ENCODE measurements at regions not wholly inside any gene's neighbourhood (a gene's known extent, or its start where the extent isn't known, plus 50 kb on each side); places are given as distances from the start of the nearest gene placed in this dataset.

DNA sequence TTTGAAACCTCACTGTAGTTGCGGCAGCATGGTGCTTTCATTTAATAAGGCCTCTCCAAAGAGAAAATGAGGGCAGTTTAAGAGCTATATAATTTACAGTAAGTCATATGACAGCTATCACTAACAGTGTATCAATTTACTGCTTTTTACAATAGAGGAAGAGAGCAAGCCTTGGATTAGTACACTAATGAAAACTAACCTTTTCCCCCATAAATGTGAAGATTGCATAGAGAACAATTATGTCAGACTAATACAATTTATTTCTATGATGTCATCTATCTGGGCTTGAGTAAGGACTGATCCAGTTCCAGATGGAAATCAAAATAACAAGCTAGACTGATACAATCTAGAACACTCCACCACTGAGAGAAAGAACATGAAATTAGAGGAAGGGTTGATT is 78.1 kb upstream of the FAM83B start:
- no peak overlapping the region for H3K27ac Mint-ChIP-seq (ENCODE audit: unreplicated experiment)
- TF ChIP-seq, protein P1, sequence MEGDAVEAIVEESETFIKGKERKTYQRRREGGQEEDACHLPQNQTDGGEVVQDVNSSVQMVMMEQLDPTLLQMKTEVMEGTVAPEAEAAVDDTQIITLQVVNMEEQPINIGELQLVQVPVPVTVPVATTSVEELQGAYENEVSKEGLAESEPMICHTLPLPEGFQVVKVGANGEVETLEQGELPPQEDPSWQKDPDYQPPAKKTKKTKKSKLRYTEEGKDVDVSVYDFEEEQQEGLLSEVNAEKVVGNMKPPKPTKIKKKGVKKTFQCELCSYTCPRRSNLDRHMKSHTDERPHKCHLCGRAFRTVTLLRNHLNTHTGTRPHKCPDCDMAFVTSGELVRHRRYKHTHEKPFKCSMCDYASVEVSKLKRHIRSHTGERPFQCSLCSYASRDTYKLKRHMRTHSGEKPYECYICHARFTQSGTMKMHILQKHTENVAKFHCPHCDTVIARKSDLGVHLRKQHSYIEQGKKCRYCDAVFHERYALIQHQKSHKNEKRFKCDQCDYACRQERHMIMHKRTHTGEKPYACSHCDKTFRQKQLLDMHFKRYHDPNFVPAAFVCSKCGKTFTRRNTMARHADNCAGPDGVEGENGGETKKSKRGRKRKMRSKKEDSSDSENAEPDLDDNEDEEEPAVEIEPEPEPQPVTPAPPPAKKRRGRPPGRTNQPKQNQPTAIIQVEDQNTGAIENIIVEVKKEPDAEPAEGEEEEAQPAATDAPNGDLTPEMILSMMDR (IDR thresholded peaks at IDR 0.05), result no peak
- DNase-seq (ENCODE audit: extremely low spot score, unreplicated experiment), result no peak

DNA sequence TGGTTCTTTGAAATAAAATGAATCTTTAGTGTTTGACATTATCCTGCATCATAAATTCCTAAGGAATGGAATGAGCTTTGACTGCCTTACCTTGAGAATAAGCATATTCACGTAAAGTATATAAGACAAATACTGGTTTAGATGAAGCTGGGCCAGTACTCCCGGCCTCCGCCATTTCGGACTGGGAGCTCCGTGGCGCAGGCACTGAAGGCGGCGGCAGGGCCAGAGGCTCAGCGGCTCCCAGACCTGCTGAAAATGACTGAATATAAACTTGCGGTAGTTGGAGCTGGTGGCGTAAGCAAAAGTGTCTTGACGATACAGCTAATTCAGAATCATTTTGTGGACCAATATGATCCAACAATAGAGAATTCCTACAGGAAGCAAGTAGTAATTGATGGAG is 76.2 kb upstream of the FAM83B start:
- H3K27me3 Mint-ChIP-seq (ENCODE audit: unreplicated experiment), result no peaks in the 10 kb centered on the region
- H3K36me3 Mint-ChIP-seq (ENCODE audit: unreplicated experiment), result no peaks in the 10 kb centered on the region
- TF ChIP-seq, protein P1 (IDR thresholded peaks at IDR 0.05), result no peak

More for the DNA sequence above, 78.1 kb upstream of the FAM83B start:
- Mint-ChIP-seq H3K4me3 (ENCODE audit: unreplicated experiment) (no peak overlapping the region), H3K36me3 (ENCODE audit: unreplicated experiment) (no peaks in the 10 kb centered on the region), H3K27me3 (ENCODE audit: unreplicated experiment) (no peaks in the 10 kb centered on the region), H3K4me1 (ENCODE audit: unreplicated experiment) (no peaks in the 10 kb centered on the region), H3K9me3 (ENCODE audit: unreplicated experiment) (no peaks in the 10 kb centered on the region)

DNA sequence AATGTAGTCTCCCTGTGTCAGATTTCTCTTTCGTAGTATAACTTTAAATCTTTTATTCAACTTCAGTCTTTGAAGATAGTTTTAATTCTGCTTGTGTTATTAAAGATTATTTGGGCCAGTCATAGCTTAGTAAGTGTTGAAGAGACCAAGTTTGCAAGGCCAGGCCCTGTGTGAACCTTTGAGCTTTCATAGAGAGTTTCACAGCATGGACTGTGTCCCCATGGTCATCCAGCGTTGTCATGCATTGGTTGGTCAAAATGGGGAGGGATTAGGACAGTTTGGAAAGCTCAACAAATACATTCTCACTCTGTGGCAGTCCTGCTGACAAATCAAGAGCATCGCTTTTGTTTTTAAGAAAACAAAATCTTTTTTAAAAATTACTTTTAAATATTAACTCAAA is 74.6 kb upstream of the FAM83B start:
- DNase-seq (ENCODE audit: extremely low spot score, unreplicated experiment), result no peak
- TF ChIP-seq, protein P1 (IDR thresholded peaks at IDR 0.05), result no peak
- Mint-ChIP-seq H3K9me3 (ENCODE audit: unreplicated experiment) (no peaks in the 10 kb centered on the region), H3K4me1 (ENCODE audit: unreplicated experiment) (peaks cover 7% of the 10 kb centered on the region), H3K4me3 (ENCODE audit: unreplicated experiment) (no peak overlapping the region), H3K36me3 (ENCODE audit: unreplicated experiment) (no peaks in the 10 kb centered on the region), H3K27me3 (ENCODE audit: unreplicated experiment) (no peaks in the 10 kb centered on the region), H3K27ac (ENCODE audit: unreplicated experiment) (no peak overlapping the region)

More for the DNA sequence above, 76.2 kb upstream of the FAM83B start:
- H3K9me3 Mint-ChIP-seq (ENCODE audit: unreplicated experiment), result no peaks in the 10 kb centered on the region
- no peak overlapping the region for H3K27ac Mint-ChIP-seq (ENCODE audit: unreplicated experiment)
- H3K4me1 Mint-ChIP-seq (ENCODE audit: unreplicated experiment), result peaks cover 6% of the 10 kb centered on the region
- H3K4me3 Mint-ChIP-seq (ENCODE audit: unreplicated experiment), result no peak overlapping the region
- DNase-seq (ENCODE audit: extremely low spot score, unreplicated experiment), result no peak

DNA sequence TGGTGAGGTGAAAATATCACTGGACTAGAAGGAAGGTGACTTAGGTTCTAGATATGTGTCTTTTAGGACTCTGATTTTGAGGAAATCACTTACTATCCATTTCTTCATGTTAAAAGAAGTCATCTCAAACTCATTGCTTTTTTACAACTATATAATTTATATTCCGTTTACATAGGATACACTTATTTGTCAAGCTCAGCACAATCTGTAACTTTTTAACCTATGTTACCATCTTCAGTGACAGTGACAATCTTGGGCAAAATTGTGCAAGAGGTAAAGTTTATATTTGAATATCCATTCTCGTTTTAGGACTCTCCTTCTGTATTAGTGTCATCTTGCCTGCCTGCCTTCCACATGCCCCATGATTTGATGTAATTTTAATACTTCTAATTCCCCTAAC is 74.0 kb upstream of the FAM83B start:
- Mint-ChIP-seq H3K27ac (ENCODE audit: unreplicated experiment) (no peak overlapping the region), H3K36me3 (ENCODE audit: unreplicated experiment) (no peaks in the 10 kb centered on the region), H3K4me3 (ENCODE audit: unreplicated experiment) (no peak overlapping the region), H3K9me3 (ENCODE audit: unreplicated experiment) (no peaks in the 10 kb centered on the region), H3K27me3 (ENCODE audit: unreplicated experiment) (no peaks in the 10 kb centered on the region), H3K4me1 (ENCODE audit: unreplicated experiment) (peaks cover 7% of the 10 kb centered on the region)
- no peak for DNase-seq (ENCODE audit: extremely low spot score, unreplicated experiment)
- TF ChIP-seq, protein P1 (IDR thresholded peaks at IDR 0.05), result no peak

DNA sequence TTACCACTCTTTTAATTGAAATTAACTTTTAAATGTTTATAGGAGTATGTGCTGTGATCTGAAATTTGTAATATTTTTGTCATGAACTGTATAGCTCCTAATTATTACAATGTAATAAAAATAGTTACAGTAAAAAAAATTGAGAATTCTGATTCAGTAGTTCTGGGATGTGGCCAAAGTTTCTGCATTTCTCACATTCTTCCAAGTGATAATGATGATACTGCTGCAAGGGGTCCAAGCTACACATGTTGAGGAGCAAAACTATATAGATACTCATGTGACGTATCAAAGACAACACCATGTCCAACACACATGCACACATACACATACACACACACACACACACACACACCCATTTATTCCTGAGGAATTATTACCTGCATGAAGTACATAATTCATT is 71.0 kb upstream of the FAM83B start:
- no peaks in the 10 kb centered on the region for H3K27me3 Mint-ChIP-seq (ENCODE audit: unreplicated experiment)
- no peaks in the 10 kb centered on the region for H3K9me3 Mint-ChIP-seq (ENCODE audit: unreplicated experiment)
- H3K36me3 Mint-ChIP-seq (ENCODE audit: unreplicated experiment), result no peaks in the 10 kb centered on the region
- H3K4me1 Mint-ChIP-seq (ENCODE audit: unreplicated experiment), result peaks cover 7% of the 10 kb centered on the region
- H3K4me3 Mint-ChIP-seq (ENCODE audit: unreplicated experiment), result no peak overlapping the region
- DNase-seq (ENCODE audit: extremely low spot score, unreplicated experiment), result no peak
- H3K27ac Mint-ChIP-seq (ENCODE audit: unreplicated experiment), result no peak overlapping the region
- TF ChIP-seq, protein P1 (IDR thresholded peaks at IDR 0.05), result no peak
